GM04503 (cell line): ENCODE measurements at regions not wholly inside any gene's neighbourhood (a gene's known extent, or its start where the extent isn't known, plus 50 kb on each side); places are given as distances from the start of the nearest gene placed in this dataset.
"Not testable (repeated sequence)": the region's sequence is repeated elsewhere in the genome, so short reads cannot be mapped to it uniquely, and the experiment has no call there.

ENCODE experiments used
- DNase-seq: peaks from one replicate; pipeline ENCODE4 v3.0.0-alpha.2; 2012; ENCODE audit warnings: low read depth

GRCh38 chr7:55303220-55303619 lies 61.9 kb upstream of the LANCL2 start:
- no peak for DNase-seq

GRCh38 chr7:55304018-55304762 lies 60.9 kb upstream of the LANCL2 start:
- no peak for DNase-seq

- no peak for DNase-seq
Measured at GRCh38 chr7:55305135-55305534, 60.0 kb upstream of the LANCL2 start.

GRCh38 chr7:55306331-55306730 lies 58.8 kb upstream of the LANCL2 start:
- no peak for DNase-seq

GRCh38 chr7:55307123-55307916 lies 57.8 kb upstream of the LANCL2 start:
- no peak for DNase-seq

- DNase-seq = peak; percentile 91
Measured at GRCh38 chr7:55308186-55308929, 56.8 kb upstream of the LANCL2 start.

GRCh38 chr7:55309040-55309991 lies 55.8 kb upstream of the LANCL2 start:
- no peak for DNase-seq

GRCh38 chr7:55310287-55311025 lies 54.7 kb upstream of the LANCL2 start:
- DNase-seq = no peak

GRCh38 chr7:55311892-55312291 lies 53.2 kb upstream of the LANCL2 start:
- not testable (repeated sequence) for DNase-seq

GRCh38 chr7:55313671-55314070 lies 51.5 kb upstream of the LANCL2 start:
- not testable (repeated sequence) for DNase-seq

- DNase-seq = no peak
Measured at GRCh38 chr7:55314967-55315366, 50.2 kb upstream of the LANCL2 start.
